ENCODE measurements at regions not wholly inside any gene's neighbourhood (a gene's known extent, or its start where the extent isn't known, plus 50 kb on each side); places are given as distances from the start of the nearest gene placed in this dataset.

GRCh38 chr12:91999823-92000222 is 145.8 kb downstream of the BTG1 start:
- TF ChIP-seq, protein P1, sequence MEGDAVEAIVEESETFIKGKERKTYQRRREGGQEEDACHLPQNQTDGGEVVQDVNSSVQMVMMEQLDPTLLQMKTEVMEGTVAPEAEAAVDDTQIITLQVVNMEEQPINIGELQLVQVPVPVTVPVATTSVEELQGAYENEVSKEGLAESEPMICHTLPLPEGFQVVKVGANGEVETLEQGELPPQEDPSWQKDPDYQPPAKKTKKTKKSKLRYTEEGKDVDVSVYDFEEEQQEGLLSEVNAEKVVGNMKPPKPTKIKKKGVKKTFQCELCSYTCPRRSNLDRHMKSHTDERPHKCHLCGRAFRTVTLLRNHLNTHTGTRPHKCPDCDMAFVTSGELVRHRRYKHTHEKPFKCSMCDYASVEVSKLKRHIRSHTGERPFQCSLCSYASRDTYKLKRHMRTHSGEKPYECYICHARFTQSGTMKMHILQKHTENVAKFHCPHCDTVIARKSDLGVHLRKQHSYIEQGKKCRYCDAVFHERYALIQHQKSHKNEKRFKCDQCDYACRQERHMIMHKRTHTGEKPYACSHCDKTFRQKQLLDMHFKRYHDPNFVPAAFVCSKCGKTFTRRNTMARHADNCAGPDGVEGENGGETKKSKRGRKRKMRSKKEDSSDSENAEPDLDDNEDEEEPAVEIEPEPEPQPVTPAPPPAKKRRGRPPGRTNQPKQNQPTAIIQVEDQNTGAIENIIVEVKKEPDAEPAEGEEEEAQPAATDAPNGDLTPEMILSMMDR (IDR thresholded peaks at IDR 0.05; ENCODE audit: low read length): no peak
- TF ChIP-seq EZH2 (IDR thresholded peaks at IDR 0.05; ENCODE audit: borderline replicate concordance, low read length): no peak
